ENCODE measurements at regions not wholly inside any gene's neighbourhood (a gene's known extent, or its start where the extent isn't known, plus 50 kb on each side); places are given as distances from the start of the nearest gene placed in this dataset.

DNA sequence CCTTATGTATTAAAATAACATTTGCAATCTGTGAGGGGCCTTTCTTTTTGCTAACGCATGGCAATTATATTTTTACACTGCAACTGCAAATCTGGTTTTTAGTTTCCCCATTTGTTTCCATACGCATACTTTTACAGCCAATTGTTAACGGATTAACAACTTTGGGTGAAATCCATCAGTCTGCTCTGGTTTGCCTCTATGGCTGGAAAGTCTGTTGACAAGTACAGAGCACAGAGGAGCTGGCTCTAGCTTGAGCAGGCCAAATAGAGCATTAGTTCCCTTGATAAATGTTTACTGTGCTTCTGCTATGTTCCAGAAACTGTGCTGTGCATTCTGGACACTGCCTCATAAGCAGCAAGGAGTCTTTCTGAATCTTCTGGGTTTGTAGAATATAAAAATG is 400.4 kb upstream of the KIF2A start:
- no peak for DNase-seq (ENCODE audit: low read depth)

DNA sequence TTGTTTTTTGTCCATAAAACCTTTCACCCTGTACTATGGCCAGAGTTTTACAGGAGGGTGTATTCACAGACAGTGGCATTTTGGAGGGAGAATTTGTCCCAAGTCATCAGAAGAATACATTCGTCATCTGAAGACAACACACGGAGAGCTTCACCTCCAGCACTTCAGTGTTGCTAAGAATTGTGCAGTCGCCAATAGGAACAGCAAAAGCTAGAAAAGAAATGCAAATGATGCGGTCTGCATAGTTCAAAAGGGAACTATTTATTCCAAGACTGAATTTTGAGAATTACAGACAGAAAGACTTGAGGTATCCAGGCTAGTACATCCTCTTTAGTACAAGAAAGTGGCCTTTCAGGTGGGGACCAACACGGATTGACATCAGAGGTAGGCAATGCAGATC is 399.2 kb upstream of the KIF2A start:
- no peak for DNase-seq (ENCODE audit: low read depth)

DNA sequence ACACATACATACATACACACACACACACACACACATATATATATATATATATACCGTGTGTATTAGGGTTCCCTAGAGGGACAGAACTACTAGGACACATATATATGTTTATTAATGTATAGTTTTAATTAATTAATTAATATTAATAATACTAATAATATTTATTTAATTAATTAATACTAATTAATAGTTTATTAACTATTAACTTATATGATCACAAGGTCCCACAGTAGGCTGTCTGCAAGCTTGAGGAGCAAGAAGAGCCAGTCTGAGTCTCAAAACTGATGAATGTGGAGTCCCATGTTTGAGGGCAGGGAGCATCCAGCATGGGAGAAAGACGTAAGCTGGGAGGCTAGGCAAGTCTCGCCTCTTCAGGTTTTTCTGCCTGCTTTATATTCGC is 398.0 kb upstream of the KIF2A start:
- DNase-seq (ENCODE audit: low read depth): no peak

DNA sequence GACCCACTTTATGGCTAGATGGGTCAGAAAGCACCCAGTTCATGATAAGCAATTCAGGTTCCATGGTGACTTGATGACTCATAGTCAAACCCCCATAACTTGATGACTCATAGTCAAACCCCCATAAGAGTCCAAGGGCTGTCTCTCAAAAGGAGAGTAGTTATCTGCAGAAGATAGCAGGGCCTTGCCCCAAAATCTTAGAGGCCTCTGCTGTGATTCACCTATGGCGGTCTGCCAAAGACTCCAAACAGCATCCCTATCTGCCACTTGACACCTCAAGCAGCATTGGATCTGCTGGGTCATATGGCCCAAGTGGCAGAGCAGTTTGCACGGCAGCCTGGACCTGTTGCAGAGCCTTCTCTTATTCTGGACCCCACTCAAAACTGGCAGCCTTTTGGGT is 395.2 kb upstream of the KIF2A start:
- DNase-seq (ENCODE audit: low read depth): no peak

DNA sequence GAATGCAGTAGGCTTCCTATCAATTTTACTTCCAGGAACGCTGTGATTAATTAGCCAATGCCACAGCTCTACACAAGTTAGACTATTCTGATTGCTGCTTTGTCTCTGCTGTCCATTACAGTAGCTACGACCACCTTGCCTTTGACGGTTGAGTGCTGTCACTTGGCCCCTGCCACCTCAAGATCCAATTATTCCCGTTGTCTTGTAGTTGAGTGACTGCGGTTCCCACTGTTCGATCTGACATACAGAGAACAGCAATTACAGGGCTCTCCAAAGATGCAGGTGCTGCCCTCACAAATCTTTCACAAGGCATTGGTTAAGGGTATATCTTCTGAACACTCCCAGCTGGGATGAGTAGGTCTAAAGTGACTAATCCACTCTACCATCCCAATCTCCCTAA is 393.4 kb upstream of the KIF2A start:
- DNase-seq (ENCODE audit: low read depth): no peak

DNA sequence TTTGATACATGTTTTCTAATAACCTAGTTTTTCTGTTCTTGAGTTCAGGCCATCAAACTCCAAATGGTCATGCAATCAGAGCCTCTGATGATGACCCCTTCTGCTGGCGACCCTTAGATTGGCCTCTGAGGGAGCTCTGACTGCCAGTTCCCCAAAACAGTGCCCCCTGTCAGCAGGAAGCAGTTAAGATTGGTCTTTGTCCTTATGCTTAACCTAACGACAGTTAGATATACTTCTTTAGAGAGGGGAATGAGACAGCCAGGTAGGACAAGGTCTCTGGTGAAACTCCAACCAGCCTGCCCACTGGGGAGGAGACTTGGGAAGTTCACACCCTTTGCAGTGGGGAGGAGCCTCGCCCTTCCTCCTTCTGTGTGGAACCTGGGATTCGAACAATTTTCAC is 390.4 kb upstream of the KIF2A start:
- DNase-seq (ENCODE audit: low read depth): no peak

DNA sequence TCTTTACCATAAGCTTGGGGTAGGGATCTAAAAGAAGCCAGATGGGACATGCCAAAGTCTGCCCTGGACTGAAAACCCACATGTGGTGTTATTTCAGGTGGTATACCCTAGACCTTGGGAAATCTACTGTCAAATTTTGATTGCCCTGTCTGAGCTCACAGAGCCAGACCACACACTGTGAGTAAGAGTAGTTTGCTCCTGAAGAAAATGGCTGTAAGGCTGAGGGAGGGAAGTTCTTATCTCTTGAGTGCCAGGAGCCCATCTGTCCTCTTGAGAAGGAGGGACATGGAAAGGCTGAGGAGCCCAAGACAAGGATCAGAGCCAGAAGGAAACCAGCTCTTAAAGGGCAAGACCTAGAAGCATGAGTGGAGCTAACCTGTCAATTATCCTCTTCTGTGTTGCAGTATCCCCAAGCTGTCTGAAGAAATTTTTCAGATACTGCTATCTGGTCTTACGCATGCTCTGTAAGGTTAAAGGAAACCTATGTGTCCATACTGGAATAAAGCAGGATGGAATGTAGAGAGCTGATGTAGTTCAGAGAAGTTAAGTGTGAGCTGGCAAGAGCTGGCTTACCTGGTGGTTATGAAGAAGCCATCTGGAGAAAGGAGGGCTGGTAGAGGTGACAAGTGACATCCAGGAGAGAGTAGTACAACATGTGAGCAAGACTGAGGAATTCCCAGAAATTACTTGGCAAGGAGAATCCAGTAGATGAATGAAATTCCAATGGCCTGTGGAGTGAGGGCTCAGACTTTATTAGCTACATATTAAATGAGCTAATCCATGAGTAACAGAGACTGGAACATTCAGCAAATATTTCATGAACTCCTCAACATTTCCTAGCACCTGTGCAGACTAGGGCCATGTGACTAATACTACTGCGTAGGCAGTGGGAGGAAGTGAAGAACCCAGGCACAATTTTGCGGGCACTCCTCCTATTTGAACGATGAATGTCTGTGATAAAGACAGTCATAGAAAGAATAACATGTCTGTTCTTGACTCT is 389.1 kb upstream of the KIF2A start:
- DNase-seq (ENCODE audit: low read depth): no peak

DNA sequence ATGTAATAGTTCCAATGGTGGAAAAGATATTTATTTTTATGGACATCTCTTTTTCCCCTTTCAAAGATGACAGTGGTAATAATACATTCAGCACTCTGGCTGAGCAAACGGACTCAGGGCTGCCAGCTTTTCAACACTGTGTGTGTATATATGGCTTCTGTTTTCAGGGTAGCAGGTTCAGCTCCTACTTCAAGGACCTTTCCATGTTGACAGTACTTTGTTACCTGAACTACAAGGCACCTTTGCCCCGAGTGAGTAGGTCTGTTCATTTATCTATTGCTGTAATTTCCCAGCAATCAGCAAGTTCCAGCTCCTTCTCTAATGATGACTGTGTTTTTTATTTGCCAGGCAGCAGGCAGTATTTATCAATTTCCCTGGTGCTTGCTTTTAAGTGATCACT is 387.4 kb upstream of the KIF2A start:
- DNase-seq (ENCODE audit: low read depth): no peak

DNA sequence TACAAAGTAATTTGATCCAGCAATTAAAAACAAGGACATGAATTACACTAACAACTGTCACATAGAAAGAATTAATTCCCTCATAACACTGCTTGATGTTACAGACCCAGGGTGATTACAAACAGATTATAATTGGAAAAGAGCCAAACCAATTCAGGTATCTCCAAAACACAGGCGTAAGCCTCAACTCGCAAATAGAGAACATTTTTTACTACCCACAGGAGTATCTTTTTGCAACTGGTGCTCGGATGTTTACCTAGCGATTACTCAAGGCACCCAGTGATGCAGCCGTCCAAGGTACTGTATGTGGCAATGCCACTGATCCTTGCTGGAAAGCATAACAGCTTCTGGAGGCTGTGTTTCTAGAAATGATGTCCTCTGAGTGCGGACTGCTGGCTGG is 386.1 kb upstream of the KIF2A start:
- DNase-seq (ENCODE audit: low read depth): no peak

DNA sequence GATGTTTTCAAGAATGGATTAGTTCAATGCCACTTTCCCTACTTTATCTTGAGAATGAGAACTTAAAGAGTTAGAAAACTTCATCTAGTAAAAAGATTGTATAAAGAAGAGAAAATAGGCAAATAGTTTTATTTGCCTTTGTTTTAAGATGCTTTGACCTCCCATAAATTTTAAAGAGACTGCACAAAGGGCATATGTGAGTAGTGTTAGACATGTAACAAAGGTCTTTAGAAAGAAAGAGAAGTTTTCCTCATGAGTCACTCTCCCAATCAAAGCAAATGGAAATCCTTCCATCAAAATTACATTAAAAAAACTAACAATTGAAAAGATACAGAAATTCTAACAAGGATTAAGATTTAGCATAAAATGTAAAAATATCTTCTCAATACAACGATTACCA is 381.8 kb upstream of the KIF2A start:
- no peak for DNase-seq (ENCODE audit: low read depth)

DNA sequence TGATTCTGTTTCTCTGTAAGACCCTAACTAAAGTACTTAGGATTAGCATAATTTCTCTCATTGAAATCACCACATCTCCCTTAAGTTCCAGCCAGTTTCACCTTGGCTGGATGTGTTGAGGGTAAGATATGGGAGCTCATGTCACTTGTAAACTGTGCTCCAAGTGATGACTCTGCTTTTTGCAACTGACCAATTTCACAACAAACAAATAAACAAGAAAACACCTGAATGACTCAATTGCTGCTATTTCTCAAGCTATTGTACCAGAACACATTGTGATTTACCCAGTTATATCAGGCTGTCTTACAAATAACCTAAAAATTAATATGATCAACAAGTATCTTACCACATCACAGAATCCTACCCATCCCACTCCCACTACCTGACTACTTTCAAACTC is 379.1 kb upstream of the KIF2A start:
- DNase-seq (ENCODE audit: low read depth): no peak

DNA sequence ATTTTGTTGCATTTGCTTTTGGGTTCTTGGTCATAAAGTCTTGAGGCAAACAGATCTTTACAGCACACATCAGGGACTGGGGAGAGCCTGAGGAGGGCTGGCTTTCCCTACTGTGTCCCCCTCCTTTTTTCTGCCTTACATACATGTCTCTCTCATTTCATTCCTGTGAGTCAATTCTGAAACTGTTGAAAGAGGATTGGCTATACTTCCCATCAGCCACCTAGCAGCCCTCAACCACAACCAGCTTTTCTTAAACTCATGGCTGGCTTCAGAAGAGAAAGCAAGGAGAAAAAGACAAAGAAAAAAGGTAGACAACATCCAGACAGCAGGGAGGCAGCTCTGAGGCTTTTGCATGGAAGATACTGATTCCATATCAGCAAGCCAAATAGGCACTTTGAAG is 374.8 kb upstream of the KIF2A start:
- DNase-seq (ENCODE audit: low read depth): no peak

DNA sequence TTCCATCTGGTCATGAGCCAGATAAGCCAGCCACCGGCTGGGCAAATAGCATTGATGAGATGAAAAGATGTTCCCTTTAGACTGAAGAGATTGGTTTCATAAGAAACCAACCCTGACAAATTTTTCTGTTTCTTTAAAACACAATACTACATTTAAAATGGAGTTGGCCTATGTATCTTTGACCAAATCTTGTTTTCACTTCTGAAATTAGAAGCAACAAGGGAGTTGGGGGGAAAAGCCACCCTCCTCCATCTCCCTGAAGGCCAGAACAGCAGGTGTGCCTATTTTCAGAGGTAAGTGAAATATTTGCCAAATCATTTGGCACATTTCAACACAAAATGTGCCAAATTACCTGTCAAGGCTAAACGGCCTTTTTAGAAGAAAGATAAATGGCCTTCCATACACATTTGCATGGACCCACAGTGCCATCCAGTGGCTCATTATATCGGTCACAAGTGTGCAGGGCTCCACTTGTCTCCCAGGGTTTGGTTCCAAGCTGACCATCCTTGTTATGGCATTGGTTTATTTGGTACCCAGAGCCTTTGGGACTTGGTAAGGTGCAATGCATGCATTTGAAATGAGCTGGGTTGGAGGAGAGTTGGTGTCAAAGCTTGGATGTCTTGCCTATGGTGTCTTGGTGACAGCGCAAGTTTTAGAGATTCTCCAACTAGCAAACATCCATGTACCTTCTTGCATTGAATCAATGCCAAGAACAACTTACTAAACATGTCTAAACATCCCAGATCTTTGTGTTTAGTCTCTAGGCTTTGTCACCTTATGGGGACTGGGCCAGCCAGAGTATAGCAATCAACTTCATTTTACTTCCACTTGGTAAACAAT is 372.0 kb upstream of the KIF2A start:
- no peak for DNase-seq (ENCODE audit: low read depth)

DNA sequence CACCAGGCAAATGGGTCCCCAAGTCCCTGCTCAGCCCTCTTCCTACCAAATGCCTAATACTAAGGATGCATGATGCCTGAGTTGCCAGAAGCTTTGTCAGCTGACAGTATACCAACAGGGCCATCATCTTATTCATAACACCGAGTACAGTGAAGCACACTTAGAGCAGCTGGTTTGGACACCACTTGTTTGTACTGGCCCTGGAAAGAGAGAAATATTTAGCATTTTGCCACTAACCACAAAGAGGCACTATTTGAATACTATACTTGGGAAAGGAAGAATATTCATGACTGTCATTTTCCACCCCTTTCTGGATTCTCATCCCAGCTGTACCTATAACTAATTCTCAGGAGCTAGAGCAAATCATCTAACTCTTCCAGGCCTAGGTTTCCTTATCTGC is 364.4 kb upstream of the KIF2A start:
- no peak for DNase-seq (ENCODE audit: low read depth)

DNA sequence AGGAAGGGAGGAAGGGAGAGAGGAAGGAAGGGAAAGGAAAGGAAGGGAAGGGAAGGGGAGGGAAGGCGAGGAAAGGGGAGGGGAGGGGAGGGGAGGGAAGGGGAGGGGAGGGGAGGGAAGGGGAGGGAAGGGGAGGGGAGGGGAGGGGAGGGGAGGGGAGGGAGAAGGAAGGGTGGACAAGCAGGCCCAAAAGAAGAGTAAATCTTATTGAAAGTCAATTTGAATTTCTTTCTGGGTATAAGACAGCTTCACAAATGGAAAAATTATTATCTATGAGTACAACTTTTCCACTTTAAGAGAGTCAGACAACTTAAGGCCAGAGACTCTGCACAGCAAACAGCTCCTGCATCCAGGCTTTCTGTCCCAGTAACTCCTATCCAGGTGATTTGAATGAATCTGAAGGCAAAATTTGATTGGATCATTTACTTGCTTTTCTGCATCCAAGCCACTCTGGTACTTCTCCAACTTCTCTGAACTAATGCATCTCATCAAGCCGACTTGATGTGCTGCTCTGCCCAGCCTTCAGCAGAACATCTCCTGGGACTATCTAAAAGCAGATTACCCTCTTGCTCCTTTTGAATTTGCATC is 363.4 kb upstream of the KIF2A start:
- DNase-seq (ENCODE audit: low read depth): no peak

DNA sequence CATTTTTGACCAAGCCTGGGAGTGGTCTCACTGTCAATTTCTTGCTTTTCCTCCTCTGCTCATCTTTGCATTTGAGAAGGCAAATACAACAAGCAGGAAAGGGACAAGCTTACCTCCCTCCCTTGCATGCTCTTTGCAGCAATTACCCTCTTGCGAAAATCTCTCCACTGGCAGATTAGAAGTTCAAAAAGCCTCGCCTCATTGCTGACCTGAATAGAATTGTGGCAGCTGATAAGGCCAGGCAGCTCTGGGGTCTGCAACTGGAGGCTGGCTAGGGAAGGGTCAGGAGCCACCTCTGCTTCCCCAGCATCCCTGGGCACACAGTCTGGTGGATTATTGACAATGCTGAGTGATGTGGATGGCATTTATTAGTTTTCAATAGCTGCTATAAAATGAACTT is 362.3 kb upstream of the KIF2A start:
- DNase-seq (ENCODE audit: low read depth): no peak

DNA sequence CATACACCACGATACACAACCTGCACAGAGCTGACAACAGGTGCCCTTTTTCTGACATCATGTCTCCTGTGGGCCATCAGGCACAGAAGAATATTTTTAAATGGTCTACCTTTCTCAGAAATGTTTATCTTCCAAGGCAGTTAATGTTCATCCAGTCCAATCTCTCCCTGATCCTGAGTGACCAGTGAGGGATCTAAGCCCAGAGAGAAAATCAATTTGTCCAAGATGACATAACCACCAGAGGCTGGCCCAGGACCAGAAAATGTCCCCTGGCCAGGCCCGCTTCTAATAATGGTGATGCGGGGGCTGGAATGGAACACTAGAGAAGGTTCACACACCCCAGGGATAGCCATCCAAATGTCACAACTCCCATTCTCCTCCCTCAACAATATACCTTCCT is 357.9 kb upstream of the KIF2A start:
- no peak for DNase-seq (ENCODE audit: low read depth)

DNA sequence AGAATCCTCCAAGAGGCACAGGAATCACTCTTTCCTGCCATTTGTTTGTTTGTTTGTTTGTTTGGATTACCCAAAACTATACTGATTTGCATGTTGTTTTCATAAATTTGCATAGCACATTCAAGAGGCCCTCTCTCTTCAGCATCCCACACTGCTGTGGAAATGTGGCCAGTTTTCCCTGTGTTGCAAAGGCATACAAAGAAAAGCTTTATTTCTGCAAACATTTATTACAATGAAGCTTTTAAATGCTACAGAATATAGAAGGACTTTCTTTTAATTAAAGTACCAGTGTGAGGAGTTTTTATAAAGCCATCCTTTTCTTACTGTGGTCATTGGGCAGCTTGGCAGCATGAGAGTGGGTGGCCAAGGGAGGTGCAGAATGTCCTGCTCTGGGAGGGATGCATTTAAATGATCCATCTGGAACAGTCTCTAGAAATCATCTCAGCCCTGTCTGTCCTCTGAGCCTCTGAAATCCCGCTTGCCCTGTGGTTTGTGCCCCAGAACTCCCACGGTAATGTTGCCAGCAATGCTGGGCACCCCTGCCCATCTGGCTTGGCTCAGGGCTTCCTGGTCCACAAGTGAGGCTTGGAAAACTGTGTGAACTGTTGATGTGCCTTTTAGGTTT is 356.8 kb upstream of the KIF2A start:
- DNase-seq (ENCODE audit: low read depth): no peak

DNA sequence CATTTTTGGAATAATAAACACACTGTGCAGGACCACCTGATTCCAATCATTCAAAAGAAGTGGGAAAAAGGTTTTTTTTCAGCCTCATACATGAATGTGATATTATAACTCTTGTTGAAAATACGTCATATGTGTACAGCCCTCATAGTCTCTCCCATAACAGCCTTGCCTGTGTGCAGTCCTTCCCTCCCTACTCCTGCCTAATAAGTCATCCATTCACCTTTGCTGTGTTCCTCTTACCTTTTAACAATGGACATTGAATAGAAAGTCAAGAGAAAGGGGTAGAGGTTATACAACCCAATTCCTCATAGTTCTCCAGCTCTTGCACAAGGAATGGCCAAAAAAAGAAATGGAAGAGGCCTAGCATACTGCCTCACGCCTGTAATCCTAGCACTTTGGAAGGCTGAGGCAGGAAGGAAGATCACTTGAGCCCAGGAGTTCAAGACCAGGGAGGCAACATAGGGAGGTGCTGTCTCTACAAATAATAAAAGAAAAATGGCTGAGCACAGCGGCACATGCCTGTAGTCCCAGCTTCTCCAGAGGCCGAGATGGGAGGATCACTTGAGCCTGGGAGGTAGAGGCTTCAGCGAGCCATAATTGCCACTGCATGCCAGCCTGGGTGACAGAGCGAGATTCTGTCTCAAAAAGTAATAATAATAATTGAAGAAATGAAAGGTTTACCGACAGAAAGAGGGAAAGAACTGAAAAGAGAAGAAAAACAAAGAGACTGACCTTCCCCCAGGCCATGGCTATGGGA is 356.1 kb upstream of the KIF2A start:
- no peak for DNase-seq (ENCODE audit: low read depth)

DNA sequence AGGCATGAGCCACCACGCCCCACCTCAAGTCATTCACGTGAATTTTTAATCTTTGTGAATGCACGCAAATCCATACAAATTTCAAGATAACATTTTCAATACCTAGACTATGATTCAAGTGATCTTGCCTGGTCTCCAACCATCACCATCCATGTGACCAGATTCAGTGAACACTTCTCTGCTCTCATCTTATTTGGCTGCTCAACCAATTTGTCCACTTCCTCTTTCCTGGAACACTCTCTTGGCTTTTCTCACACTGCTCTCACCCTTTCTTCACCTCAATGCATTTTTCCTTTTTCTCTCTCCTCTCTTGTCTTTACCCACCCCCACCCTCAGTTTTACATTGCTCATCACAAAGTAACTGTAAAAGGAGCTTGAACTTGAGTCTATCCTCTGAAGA is 354.7 kb upstream of the KIF2A start:
- DNase-seq (ENCODE audit: low read depth): no peak

DNA sequence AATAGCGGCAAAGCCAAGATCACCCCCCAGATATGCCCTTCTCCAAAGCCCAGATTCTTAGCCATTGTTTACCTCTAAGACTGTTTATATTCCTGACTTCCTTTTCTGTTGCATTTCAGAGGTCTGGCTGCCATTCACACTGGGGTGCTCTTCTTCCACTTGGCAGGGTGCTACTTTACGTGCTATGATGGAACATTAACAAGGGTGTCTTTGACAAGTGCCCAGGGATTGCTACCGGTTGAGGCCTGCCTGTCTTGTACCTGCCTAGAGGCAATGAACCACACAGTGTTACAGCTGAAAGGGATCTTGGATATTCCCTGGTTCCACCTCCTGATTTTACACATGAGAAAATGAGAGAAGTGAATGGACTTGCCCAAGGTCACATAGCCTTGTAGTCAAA is 352.1 kb upstream of the KIF2A start:
- DNase-seq (ENCODE audit: low read depth): no peak

DNA sequence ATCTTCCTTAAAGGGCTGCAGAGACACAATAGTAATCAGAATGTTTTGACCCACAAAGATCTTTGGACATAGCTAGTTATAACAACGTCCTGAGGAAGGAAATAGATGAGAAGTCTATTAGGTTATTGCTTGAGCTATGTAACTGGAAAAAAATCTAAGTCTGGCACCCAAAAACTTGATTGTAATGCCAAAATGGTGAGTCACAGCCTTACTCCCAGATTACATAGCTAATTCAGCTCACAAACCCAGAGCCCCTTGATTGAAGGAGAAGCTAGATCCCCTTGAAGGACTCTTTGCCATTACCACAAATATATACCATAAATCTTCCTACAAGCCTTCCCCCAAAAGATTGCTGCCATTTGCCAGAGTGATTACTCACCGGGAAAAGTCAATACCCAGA is 341.8 kb upstream of the KIF2A start:
- DNase-seq (ENCODE audit: low read depth): peak; percentile 5

Data from GM04503 (cell line).